Muscle of arm (tissue), 1 donor: ENCODE measurements at regions not wholly inside any gene's neighbourhood (a gene's known extent, or its start where the extent isn't known, plus 50 kb on each side); places are given as distances from the start of the nearest gene placed in this dataset.

Experiments used
- DNase-seq: peaks from one replicate; pipeline ENCODE4 v3.0.0-alpha.2; 2013

DNA sequence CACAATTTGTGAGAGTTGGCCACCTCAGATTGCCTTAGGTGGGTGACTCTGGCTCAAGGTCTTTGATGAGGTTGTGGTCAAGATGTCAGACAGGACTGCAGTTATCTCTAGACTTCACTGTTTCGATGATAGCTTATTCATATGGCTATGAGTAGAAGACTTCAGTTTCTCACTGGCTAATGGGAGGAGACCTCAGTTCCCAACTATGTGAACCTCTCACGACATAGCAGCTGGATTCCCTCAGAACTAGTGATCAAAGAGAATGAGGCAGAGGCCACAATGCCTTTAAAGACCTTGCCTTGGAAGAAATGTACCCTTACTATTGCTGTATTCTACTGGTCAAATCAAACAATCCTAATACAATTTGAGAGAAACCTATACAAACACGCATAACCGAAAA lies 607.5 kb upstream of the ROBO2 start:
- no peak for DNase-seq

DNA sequence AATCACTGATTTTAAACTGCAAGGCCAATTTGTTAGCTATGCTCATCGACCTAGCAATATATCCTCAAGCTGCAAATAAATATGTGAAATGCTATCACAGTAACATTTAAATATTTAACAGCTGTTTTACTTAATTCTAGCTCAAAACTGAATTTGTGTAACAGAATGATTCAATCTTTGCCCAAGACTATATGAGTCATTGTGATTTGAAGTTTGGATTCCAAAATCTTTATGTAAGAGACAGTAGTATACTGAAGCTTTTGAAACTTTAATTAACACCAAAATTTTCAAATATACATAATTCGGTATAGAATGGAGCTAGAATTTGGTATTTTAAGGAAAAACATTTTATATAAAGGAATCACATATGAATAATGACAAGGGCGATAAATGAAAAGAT lies 603.0 kb upstream of the ROBO2 start:
- DNase-seq: no peak

DNA sequence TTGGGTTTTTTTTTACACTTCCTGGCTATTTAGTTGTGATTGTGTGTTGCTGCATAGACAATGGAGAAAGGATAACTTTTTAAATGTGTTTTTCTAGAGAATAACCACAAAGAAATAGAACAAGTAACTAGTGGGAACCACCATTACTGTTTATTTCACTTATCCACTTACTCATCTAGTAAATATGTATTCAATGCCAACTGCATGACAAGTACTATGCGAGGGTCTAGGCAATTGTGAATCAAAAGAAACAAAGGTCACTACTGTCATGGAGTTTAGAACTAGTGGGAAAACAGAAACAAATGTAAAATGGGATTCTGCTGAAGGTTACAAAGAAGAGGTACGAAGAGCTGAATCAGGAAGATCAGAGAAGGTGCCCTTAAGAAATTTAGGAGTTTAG lies 600.9 kb upstream of the ROBO2 start:
- no peak for DNase-seq

DNA sequence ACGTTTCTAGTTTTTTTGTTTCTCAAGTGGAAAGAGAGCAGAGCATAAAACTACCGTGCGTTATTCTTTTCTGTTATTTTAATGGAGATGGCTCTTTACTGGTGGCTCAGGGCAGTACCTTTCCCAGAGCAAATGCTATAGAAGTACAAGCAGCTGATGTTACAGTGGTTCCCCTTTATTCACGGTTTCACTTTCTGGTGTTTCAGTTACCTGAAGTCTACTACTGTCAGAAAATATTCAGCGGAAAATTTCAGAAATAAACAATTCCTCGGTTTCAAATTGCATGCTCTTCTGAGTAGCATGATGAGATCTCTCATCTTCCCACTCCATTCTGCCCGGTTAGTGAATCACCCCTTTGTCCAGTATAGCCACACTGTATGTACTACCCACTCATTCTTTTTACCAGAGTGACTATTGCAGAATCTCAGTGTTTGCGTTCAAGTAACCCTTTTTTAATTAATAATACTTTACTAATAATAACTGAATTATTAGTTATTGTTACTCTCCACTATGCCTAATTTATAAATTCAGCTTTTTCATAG lies 597.5 kb upstream of the ROBO2 start:
- DNase-seq: no peak

DNA sequence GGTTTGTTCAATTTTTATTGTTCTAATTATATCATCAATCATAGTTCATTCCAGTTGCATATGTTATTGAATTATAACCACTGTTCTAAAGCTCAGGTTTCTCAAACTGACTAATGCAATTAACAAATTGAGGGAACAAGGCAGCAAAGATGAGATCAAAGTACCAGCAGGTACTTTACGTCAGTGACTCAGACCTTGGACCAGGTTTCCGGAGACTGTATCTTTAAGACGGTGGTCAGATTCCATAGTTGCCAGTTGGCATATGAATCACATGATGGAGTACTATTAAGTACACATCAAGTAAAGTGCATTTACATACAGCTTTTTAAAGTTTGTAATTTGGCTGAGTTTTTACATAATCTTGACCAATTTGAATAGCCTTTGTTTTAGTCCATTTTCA lies 583.6 kb upstream of the ROBO2 start:
- no peak for DNase-seq

DNA sequence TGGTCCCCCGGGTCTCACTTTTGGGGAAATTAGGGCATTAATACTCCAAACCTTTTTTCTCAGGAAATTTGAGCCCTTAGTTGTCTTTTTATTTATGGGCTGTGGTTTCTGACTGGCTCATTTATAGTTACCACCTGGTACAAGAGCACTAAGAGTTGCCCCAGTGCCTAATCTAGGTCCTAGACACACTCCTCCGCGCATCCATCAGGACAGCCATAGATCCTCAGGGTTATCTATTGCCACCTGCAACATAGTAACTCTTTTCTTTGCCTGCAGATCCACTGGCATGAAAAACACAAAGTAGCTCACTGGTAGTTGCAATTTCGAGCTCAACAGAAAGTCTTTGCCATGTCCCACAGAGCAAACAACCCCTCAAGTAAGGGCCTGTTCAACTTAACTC lies 576.4 kb upstream of the ROBO2 start:
- no peak for DNase-seq

DNA sequence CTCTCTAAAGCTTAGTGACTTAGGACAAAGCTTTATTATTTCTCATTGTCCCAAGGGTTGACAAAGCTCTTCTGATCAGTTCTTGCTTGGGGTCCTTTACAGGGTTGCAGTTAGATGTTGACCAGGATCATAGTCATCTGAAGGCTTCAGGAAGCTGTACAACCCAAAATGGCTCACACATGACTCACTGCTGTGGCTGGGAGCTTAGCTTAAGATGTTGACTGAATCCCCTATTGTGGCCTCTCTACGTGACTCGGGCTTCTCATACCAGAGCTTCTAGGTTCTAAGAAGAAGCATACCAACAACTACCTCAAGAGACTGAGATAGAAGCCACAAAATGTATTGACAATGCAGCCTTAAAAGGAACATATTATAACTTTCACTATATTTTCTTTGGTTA lies 569.6 kb upstream of the ROBO2 start:
- DNase-seq: no peak

DNA sequence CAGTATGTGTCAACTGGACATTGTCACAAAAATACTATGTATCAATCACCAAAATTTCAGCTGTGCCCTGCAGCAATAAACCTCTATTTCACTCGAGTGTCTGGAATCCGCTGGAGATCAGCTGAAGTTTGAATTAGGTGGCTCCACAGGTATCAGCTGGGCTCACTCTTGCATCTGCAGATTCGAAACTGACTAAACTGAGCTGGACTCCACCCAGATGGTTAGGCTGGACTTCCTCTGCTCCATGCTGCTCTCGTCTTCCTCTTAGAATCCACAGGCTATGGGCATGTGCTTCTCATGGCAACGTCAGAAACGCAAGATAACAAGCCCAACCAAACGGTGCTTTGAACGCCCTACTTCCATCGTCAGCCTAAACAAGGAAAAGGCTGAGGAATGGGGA lies 565.3 kb upstream of the ROBO2 start:
- no peak for DNase-seq

DNA sequence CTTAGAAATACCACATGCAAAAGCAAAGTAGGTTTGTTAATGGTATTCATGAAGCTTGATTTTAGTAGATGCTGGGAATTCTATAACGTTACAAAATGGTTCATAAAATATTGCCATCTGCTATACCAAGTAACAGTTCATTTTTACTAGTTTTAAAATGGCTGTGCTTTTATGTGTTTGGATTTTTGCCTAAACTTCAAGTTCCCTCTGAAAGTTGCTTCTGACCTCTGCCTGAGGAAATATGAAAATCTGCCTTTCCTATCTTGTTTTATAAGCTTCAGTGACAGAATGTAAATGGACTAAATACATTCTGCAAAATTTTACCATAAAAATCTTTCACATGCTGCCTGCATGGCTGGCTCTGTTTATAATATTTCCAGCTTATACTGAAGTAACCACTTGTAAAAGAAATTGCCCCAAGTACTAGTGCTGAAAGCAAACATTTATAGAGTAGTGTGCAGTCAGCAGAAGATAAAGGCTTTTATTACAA lies 560.7 kb upstream of the ROBO2 start:
- no peak for DNase-seq

DNA sequence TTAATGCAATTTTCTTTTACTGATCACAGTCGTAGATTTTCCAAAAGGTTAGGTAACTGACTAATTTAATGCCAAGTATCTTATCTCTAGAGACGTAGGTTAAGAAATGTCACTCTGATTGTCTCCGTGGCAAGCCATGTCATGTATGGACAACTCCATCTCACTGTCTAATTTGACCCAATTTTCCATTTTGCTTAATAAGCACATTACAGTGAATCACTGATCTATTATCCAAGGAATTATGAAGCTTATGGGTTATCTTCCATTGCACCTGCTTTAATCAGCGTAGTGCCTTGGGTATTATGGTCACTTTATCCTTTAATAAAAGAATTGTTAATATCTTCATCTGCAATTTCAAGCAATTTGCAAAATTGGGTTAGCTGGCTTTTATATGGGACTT lies 557.4 kb upstream of the ROBO2 start:
- DNase-seq: no peak

DNA sequence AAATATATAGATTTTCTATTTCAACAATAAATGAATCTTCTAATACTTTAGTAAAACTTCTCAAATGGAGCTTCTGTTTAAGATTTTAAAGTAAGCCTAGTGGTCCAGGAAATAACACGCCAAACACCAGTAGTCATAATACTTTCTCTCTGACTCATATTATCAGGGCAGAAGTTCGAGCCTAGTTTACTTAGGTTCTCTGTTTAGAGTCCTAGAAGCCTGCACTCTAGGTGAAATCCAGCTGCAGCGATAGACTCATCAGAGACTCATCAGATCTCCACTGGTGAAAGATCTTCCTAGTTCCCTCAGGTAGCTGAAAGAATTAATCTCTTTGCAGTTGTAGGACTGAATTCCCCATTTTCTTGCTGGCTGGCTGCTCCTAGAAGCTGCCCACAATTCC lies 552.5 kb upstream of the ROBO2 start:
- DNase-seq: no peak

DNA sequence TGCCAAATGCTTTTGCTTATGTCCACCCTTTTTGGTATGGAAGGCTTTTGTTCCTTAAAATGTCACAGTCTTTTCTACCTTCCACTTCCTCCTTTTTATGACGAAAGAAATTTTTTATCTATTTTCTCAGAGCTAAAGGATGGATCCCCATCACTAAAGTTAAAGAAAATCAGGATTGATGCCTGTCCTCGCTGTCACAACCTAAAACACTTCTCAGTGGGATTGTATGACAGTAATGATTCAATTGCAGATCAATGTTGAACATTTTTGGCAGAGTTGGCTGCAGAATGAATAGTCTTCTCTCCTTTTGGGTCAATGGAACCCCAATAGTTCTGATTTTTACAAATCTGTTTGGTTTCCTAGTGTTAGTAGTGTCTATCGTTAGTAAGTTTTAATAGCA lies 549.8 kb upstream of the ROBO2 start:
- DNase-seq: no peak

DNA sequence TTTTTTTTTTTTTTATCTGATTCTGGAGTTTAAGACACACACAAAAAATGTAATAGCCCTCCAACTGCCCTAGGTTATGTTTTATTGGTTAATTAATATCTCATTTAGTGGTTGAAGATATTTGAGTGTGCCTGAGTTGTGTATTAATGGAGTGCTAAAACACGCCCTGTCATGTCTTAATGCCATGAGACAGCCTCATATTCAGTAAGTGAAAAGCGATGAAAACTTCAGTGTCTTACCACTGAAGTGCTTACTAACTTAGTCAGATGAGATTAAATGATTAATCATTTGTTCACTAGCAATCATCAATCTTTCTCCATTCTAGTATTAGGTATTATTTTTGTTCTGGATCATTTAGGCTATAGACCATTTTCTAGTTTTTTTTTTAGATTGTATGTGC lies 544.7 kb upstream of the ROBO2 start:
- no peak for DNase-seq

DNA sequence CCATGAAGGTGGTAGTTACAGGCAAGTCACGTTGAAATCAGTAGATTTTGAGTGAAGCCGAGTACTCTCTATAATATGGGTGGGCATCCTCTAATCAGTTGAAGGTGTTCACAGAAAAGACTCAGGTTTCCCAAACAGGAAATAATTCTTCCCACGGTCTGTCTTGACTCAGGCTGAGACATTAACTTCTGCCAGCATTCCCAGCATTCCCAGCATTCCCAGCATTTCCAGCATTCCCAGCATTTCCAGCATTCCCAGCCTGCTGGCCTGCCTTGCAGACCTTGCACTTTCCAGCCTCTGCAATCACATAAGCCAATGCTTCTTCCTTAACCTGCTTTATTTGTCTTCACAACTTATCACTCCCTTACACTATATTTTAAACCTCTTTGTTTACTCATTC lies 542.3 kb upstream of the ROBO2 start:
- DNase-seq: no peak

DNA sequence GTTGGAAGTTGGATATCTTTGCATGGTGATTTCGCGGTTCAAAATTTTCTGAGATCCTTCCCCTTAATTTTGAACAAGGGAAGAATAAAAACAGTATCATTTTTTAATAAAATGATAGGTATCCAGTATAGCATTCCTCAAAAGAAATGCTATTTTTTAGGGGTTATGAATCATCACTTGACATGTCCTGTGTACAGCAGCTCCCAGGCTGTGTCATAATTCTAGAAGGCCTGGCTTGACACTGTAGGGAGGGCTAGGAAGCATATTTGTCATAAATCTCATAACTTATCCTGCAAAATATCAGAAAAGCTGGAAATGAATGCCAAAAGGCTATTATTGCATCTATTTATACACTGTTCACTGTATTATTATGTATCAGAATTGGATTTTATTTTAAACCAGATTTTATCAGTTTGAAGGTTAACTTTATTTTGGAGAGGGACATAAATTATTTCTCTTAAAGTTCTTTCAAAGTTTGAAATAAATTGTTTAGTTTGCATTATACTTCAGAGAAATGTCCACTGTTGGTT lies 539.1 kb upstream of the ROBO2 start:
- no peak for DNase-seq

DNA sequence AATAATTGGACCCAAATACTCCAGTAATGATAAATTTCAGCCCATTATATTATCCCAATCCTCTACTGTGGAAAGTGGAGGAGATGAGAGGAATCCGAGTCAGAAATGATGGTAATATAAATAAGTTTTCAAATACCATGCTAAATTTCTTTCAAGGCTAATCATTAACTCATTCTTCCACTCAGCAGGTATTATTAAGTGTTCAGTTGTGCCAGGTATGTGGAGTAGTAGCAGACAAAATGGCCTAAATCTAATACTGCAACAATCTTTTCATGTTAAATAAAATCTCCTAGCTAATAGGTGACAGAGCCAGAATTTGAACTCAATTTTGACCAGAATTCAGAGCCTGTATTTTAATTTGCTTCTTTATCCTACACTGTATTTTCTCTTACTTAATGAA lies 538.6 kb upstream of the ROBO2 start:
- DNase-seq: no peak

DNA sequence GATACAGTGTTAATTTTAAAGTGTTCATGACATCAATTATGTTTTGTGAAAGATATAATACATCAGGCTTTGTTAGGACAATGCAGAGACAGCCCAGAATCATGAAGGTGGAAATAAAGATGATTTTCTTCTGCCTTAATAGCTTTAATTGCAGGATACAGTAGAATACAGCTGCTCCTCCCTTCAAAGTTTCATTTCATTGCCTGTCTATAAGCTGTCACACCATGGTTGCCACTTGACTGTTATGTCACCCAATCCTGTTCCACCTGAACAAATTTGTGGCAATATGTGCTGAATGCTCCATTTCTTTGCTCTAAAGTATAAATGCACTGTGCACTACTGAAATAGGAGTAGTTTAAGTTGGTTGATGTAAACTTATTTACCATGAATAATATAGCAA lies 537.8 kb upstream of the ROBO2 start:
- no peak for DNase-seq

DNA sequence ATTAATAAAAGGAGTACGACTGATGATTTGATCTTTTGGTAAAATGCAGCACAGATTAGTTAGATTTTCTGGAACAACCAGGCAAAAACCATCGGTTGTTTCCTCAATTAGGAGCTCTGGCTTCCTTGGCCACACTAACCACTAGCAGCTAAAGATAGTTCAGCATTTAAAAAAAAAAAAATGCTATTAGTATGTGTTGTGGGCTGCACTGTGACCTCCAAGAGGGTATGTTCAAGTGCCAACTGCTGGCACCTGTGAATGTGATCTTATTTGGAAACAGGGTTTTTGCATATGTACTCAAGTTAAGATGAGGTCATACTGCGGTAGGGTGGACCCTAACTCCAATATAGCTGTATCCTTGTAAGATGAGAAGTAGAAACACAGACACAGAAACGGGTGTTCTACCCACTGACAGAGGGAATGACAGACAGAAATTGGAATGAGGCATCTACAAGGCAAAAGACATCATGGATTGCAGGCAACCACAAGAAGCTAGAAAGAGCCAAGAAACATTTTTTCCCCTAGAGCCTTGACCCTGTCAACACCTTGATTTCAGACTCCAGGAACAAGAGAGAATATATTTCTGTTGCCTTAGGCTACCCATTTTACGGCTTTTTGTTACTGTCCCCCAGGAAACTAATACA lies 534.6 kb upstream of the ROBO2 start:
- DNase-seq: no peak

DNA sequence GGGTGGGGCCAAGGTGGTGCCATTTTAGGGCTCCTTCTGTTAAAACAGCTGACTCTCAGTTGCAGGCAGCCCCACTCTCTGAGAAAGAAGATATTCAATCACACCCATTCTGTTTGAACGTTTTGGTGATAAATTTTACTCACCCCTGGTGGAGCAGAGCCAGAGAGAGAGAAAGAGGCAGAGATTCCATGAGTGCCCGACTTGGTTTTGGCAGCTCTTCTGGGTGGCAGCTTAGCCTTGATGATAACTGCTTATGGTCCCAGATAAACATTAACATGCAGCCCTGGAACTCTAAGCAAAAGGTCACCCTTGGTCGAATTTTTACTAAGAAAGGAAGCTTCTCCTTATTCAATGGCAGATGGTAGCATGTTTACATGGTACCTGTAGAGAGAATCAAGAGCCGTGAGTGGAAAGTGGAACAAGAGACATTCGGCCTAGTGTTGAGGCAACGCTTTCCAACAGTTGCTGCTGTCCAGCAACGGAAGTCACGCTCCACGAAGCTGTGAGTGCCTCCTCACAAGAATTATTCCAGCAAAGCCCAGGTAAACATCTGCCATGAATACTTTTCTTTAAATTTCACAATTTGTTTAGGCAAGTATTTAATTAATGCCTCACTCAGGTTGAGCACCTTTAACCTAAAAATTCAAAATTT lies 530.6 kb upstream of the ROBO2 start:
- no peak for DNase-seq

DNA sequence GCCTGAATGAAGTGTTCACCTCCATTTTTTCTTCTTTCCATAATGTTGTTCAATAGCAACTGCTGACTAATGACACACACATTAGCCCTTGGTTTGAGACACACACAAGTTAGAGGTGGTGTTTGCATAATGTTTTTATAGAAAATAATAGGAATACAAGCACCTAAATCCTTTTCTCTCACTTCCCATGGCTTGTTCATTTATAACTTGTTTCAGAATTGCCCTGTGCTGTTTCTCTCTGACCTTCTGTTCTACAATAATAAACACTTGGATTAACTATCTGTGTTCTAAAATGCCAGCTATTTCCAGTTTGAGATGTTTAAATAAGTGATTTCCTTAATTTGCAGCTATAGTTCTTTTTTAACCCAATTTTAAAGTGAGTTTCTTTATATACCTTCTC lies 525.1 kb upstream of the ROBO2 start:
- no peak for DNase-seq

DNA sequence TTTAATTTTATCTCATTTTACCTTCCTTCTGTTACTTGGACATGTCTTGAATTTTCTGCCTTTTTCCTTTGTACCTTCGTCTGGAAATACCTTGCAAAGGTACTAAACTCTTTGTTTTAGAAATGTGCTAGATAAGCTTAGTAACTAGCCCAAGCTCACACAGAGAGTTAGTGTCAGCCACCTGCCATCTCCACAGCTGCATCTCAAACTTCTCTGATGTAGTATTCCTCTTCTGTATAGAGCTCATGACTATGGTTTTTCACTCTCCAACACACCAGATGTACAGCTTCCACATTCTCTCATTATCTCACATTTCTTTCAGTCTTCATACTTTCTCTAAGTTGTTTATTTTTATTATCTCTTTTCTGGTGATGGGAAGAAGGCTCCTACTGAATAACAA lies 516.6 kb upstream of the ROBO2 start:
- DNase-seq: no peak

DNA sequence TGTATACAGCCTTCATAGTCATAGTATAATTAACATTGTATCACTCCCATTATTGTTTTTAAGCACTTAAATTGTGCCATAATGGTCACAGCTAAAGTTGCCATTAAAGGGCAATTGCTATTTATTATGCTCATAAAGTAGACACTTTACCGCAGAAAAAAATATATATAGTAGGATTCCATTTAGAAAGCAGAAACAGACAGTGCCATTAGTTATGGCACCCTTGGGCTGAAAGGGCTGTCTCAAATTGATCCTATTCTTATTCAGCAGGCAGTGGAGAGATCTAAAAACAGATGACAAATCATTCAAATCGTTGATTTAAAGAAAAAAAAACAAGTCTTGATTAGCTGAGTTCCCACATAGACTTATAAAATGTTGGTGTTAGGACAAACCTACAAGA lies 514.2 kb upstream of the ROBO2 start:
- no peak for DNase-seq

DNA sequence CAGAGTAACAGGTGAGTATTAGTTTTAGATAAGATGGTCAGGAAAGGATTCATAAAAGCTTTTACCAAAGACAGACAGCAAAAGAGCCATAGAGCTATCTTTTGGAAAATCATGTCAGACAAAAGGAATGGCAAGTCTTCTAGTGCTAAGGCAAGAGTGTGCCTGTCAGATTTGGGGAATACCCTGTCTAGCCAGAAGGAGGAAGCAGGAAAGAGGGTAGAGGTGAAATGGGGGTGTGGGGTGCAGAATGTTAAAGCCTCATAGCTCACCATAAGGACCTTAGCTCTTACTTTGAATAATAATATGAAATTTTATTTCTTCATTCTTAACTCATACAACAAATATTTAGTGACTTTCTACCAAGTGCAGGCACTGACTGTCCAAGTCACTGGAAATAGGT lies 512.1 kb upstream of the ROBO2 start:
- no peak for DNase-seq
